ENCODE measurements at regions not wholly inside any gene's neighbourhood (a gene's known extent, or its start where the extent isn't known, plus 50 kb on each side); places are given as distances from the start of the nearest gene placed in this dataset.

GRCh38 chr1:82759035-82759434 is 958.3 kb downstream of the ADGRL2 start:
- TF ChIP-seq CTCF (IDR thresholded peaks at IDR 0.05) (no peak), POLR2A (IDR thresholded peaks at IDR 0.05) (no peak)
